ENCODE measurements at regions not wholly inside any gene's neighbourhood (a gene's known extent, or its start where the extent isn't known, plus 50 kb on each side); places are given as distances from the start of the nearest gene placed in this dataset.

- DNase-seq (ENCODE audit: low read depth), result no peak
- no peak for TF ChIP-seq CTCF (IDR thresholded peaks at IDR 0.05; ENCODE audit: control insufficient read depth, insufficient read depth, low read depth, low read length, missing control alignments)
- H3K4me3 ChIP-seq (ENCODE audit: control insufficient read depth, low read depth, low read length), result no peak overlapping the region
Measured at GRCh38 chr17:63185420-63185819, 219.4 kb downstream of the TANC2 start.

- no peak for TF ChIP-seq CTCF (IDR thresholded peaks at IDR 0.05; ENCODE audit: control insufficient read depth, insufficient read depth, low read depth, low read length, missing control alignments)
- DNase-seq (ENCODE audit: low read depth), result no peak
- H3K4me3 ChIP-seq (ENCODE audit: control insufficient read depth, low read depth, low read length), result no peak overlapping the region
Measured at GRCh38 chr17:63189082-63189481, 223.0 kb downstream of the TANC2 start.

GRCh38 chr17:63189930-63190329 is 223.9 kb downstream of the TANC2 start:
- no peak for DNase-seq (ENCODE audit: low read depth)
- no peak overlapping the region for H3K4me3 ChIP-seq (ENCODE audit: control insufficient read depth, low read depth, low read length)
- no peak for TF ChIP-seq CTCF (IDR thresholded peaks at IDR 0.05; ENCODE audit: control insufficient read depth, insufficient read depth, low read depth, low read length, missing control alignments)

GRCh38 chr17:63190821-63191370 is 224.9 kb downstream of the TANC2 start:
- no peak overlapping the region for H3K4me3 ChIP-seq (ENCODE audit: control insufficient read depth, low read depth, low read length)
- no peak for DNase-seq (ENCODE audit: low read depth)
- TF ChIP-seq CTCF (IDR thresholded peaks at IDR 0.05; ENCODE audit: control insufficient read depth, insufficient read depth, low read depth, low read length, missing control alignments), result no peak

GRCh38 chr17:63191610-63192009 is 225.6 kb downstream of the TANC2 start:
- DNase-seq (ENCODE audit: low read depth), result no peak
- no peak for TF ChIP-seq CTCF (IDR thresholded peaks at IDR 0.05; ENCODE audit: control insufficient read depth, insufficient read depth, low read depth, low read length, missing control alignments)
- H3K4me3 ChIP-seq (ENCODE audit: control insufficient read depth, low read depth, low read length), result no peak overlapping the region

GRCh38 chr17:63193827-63194226 is 227.8 kb downstream of the TANC2 start:
- no peak for DNase-seq (ENCODE audit: low read depth)
- no peak overlapping the region for H3K4me3 ChIP-seq (ENCODE audit: control insufficient read depth, low read depth, low read length)

More at GRCh38 chr17:63193827-63194226, 227.8 kb downstream of the TANC2 start:
- TF ChIP-seq CTCF (IDR thresholded peaks at IDR 0.05; ENCODE audit: control insufficient read depth, insufficient read depth, low read depth, low read length, missing control alignments), result no peak

All from AG09309 (cell line).